HCT116 (cell line): ENCODE measurements at regions not wholly inside any gene's neighbourhood (a gene's known extent, or its start where the extent isn't known, plus 50 kb on each side); places are given as distances from the start of the nearest gene placed in this dataset.

Source experiments
- ATAC-seq: fragments of 200-7000 bp; cut with Tn5 transposase; 2 replicates; pipeline ENCODE4 v1.9.1; 2020; ENCODE audit warnings: mild to moderate bottlenecking, moderate library complexity
- BruUV-seq: library from RNA; stranded (reverse); fragments of 400-500 nt; replicated peaks from 2 replicates; lab custom pipeline; 2021; lab: Mats Ljungman, UMichigan
- CTCF ChIA-PET: fragments of 300-600 bp; sonication (Branson Sonifier 250); formaldehyde crosslinking; loops from one replicate; lab custom pipeline; 2021; ENCODE audit warnings: antibody characterized with exemption; lab: Charles Lee
- POLR2A ChIA-PET: fragments of 300-600, 350-600 bp; sonication (Branson Sonifier 250); formaldehyde crosslinking; loops from one replicate; lab custom pipeline; 2021; ENCODE audit warnings: antibody characterized with exemption; lab: Charles Lee
- RAD21 ChIA-PET, 2 experiments: fragments of 300-600 bp; sonication (Branson Sonifier 250); formaldehyde crosslinking; loops; one replicate each; lab custom pipeline; 2023; ENCODE audit warnings: low total read pairs in 2 of 2; ENCODE audit not compliant: uncharacterized antibody in 2 of 2, unreplicated experiment in 2 of 2, low non-redundant PET in 1 of 2; lab: Charles Lee
- DNase-seq: peaks from one replicate; pipeline ENCODE4 v3.0.0-alpha.2; 2010; ENCODE audit warnings: low read depth, low spot score
- H2AFZ ChIP-seq: fragments of 200-600 bp; shearing (Covaris generic), sonication (generic); 2 replicates; pipeline ENCODE4 v1.6.1; 2017; ENCODE audit warnings: low read depth, mixed run types, mixed read lengths, antibody characterized with exemption, low read length; ENCODE audit not compliant: poor library complexity, severe bottlenecking
- H3K27ac ChIP-seq: 2 replicates; pipeline ENCODE4 v1.5.1; 2012; ENCODE audit warnings: low read depth, low read length
- H3K27me3 ChIP-seq: fragments of 200-600 bp; sonication (generic); 2 replicates; pipeline ENCODE4 v1.6.1; 2016; ENCODE audit warnings: mixed run types, low read length, mixed read lengths; ENCODE audit not compliant: insufficient read depth
- H3K36me3 ChIP-seq, 2 experiments: fragments of 200-500 bp in 1 of 2; fragments of 200-600 bp in 1 of 2; sonication (Bioruptor generic) in 1 of 2; sonication (generic) in 1 of 2; 2 replicates each; pipeline versions ENCODE4 v1.5.1 to v1.6.1; 2014 to 2016; ENCODE audit warnings: low read length in 2 of 2, inconsistent platforms in 1 of 2, mixed read lengths in 1 of 2, mixed run types in 1 of 2; ENCODE audit not compliant: insufficient read depth in 2 of 2, control insufficient read depth in 1 of 2
- H3K4me1 ChIP-seq, 2 experiments: fragments of 200-600 bp in 1 of 2; sonication (generic) in 1 of 2; 2 replicates each; pipeline versions ENCODE4 v1.5.1 to v1.6.1; 2012 to 2017; ENCODE audit warnings: low read length in 2 of 2, inconsistent platforms in 1 of 2, mild to moderate bottlenecking in 1 of 2, mixed read lengths in 1 of 2, mixed run types in 1 of 2, moderate library complexity in 1 of 2; ENCODE audit not compliant: insufficient read depth in 2 of 2, control insufficient read depth in 1 of 2
- H3K4me2 ChIP-seq: fragments of 200-600 bp; sonication (generic); 2 replicates; pipeline ENCODE4 v1.6.1; 2017; ENCODE audit warnings: mixed run types, low read length, mixed read lengths
- H3K4me3 ChIP-seq, 2 experiments: fragments of 200-600 bp in 1 of 2; sonication (generic) in 1 of 2; replicated peaks in 1 of 2; 2 replicates each; pipeline ENCODE4 v1.5.1; 2011 to 2016; ENCODE audit warnings: low read length in 2 of 2, control low read depth in 1 of 2, low read depth in 1 of 2, mild to moderate bottlenecking in 1 of 2, mixed read lengths in 1 of 2, mixed run types in 1 of 2
- H3K79me2 ChIP-seq: fragments of 200-600 bp; sonication (generic); 2 replicates; pipeline ENCODE4 v1.6.1; 2017; ENCODE audit warnings: mild to moderate bottlenecking, mixed run types, low read length, moderate library complexity, mixed read lengths; ENCODE audit not compliant: insufficient read depth
- H3K9ac ChIP-seq: fragments of 200-600 bp; sonication (generic); 2 replicates; pipeline ENCODE4 v1.6.1; 2016; ENCODE audit warnings: low read length, mixed read lengths
- H3K9me2 ChIP-seq: fragments of 200-600 bp; sonication (generic), shearing (Covaris generic); 2 replicates; pipeline ENCODE4 v1.6.1; 2017; ENCODE audit warnings: mixed run types, mild to moderate bottlenecking, moderate library complexity; ENCODE audit not compliant: insufficient read depth
- H3K9me3 ChIP-seq, 2 experiments: fragments of 200-500 bp in 1 of 2; fragments of 200-600 bp in 1 of 2; sonication (Bioruptor generic) in 1 of 2; sonication (generic) in 1 of 2; 2 replicates each; pipeline ENCODE4 v1.6.1; 2014 to 2017; ENCODE audit warnings: low read length in 2 of 2, mixed read lengths in 2 of 2, inconsistent platforms in 1 of 2, low read depth in 1 of 2, mild to moderate bottlenecking in 1 of 2, mixed run types in 1 of 2, moderate library complexity in 1 of 2; ENCODE audit not compliant: control insufficient read depth in 1 of 2, insufficient read depth in 1 of 2
- H4K20me1 ChIP-seq: fragments of 200-600 bp; sonication (generic), shearing (Covaris generic); 2 replicates; pipeline ENCODE4 v1.6.1; 2017; ENCODE audit warnings: mixed run types, mild to moderate bottlenecking, moderate library complexity; ENCODE audit not compliant: insufficient read depth
- ATF3 ChIP-seq: IDR thresholded peaks from 2 replicates; pipeline ENCODE4 v1.6.1; 2012
- CBX3 ChIP-seq: IDR thresholded peaks from 2 replicates; pipeline ENCODE4 v1.6.1; 2012; ENCODE audit warnings: low read depth
- EZH2phosphoT487 ChIP-seq: fragments of 200-600 bp; IDR thresholded peaks from 2 replicates; pipeline ENCODE4 v1.6.1; 2018; ENCODE audit warnings: antibody characterized with exemption, borderline replicate concordance
- FOSL1 ChIP-seq: IDR thresholded peaks from 2 replicates; pipeline ENCODE4 v1.6.1; 2012; ENCODE audit warnings: low read depth
- POLR2A ChIP-seq: IDR thresholded peaks from 2 replicates; pipeline ENCODE4 v1.7.0; 2011; ENCODE audit warnings: borderline replicate concordance; ENCODE audit not compliant: insufficient read depth, insufficient read length; ENCODE audit errors: extremely low read depth
- RAD21 ChIP-seq: IDR thresholded peaks from 2 replicates; pipeline ENCODE4 v1.6.1; 2012; ENCODE audit warnings: low read depth, mild to moderate bottlenecking
- SIN3A ChIP-seq: IDR thresholded peaks from 2 replicates; pipeline ENCODE4 v1.6.1; 2012; ENCODE audit warnings: low read depth
- TCF7L2 ChIP-seq: IDR thresholded peaks from 2 replicates; pipeline ENCODE4 v1.7.0; 2011; ENCODE audit warnings: borderline replicate concordance, inconsistent platforms; ENCODE audit not compliant: insufficient read depth, insufficient read length; ENCODE audit errors: extremely low read depth
- ZNF274 ChIP-seq: fragments of 200-500 bp; sonication (Bioruptor generic); IDR thresholded peaks from 2 replicates; pipeline ENCODE4 v1.6.1; 2014; ENCODE audit warnings: mild to moderate bottlenecking, low read depth, low read length, inconsistent platforms
- intact Hi-C: fragments of 100-400 bp; cut with micrococcal nuclease; formaldehyde crosslinking; loops from 2 replicates; pipeline ENCODE4 v1.10.0; 2022
- TF ChIP-seq, protein P1 (sequence below), 3 experiments: fragments of 200-600 bp in 1 of 3; sonication (generic) in 1 of 3; IDR thresholded peaks in 2 of 3; conservative IDR thresholded peaks in 1 of 3; 2 replicates each; pipeline ENCODE4 v1.5.1; 2012 to 2017; ENCODE audit warnings: low read depth in 2 of 3, low read length in 2 of 3, antibody characterized with exemption in 1 of 3, borderline replicate concordance in 1 of 3, control low read depth in 1 of 3, mild to moderate bottlenecking in 1 of 3, mixed read lengths in 1 of 3, mixed run types in 1 of 3, moderate library complexity in 1 of 3; ENCODE audit not compliant: insufficient read depth in 1 of 3
- TF ChIP-seq, protein P2 (sequence below): IDR thresholded peaks from 2 replicates; pipeline ENCODE4 v1.6.1; 2012
- TF ChIP-seq, protein P3 (sequence below): IDR thresholded peaks from 2 replicates; pipeline ENCODE4 v1.6.1; 2012; ENCODE audit warnings: low read depth

DNA sequence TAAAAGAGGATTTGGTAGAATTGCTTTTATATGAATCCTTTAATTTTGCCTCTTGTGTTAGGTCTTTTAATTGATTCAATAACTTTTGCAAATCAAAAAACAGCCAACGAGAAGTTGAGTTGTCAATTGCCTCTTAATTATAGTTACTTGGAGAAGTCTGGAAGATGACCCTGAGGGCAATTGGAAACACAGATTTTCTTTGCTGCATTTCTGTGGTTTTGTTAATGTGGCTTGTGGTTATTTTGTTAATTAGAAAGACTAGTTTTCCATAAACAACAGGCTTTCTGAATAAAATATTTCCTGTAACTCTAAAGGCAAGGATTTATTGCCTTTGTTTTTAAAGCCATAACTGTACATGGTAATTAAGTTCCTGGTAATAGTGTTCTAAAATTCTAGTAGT, 513.0 kb downstream of the EPHA7 start:
- BruUV-seq: no TSS peak
- Histone ChIP-seq H3K9ac (no peak overlapping the region), H3K9me3 (peaks cover 0 to 5% of the 10 kb centered on the region in 2 experiments; a peak in 2 of 4 replicates), H2AFZ (no peak overlapping the region), H3K4me1 (no peaks in the 10 kb centered on the region), H3K4me3 (no peak overlapping the region)
- ChIA-PET POLR2A (no interaction called here), RAD21 (no interaction called here), CTCF (no interaction called here)
- DNase-seq: no peak
- TF ChIP-seq POLR2A: no peak
- TF ChIP-seq TCF7L2: no peak
- TF ChIP-seq, all 23 proteins: peak for 0
- Histone ChIP-seq H3K27ac (no peak overlapping the region), H4K20me1 (no peaks in the 10 kb centered on the region), H3K9me2 (no peaks in the 10 kb centered on the region), H3K79me2 (no peaks in the 10 kb centered on the region), H3K4me2 (no peak overlapping the region), H3K27me3 (no peaks in the 10 kb centered on the region), H3K36me3 (no peaks in the 10 kb centered on the region)
- intact Hi-C loops: no loop called here
- no peak for ATAC-seq

GRCh38 chr6:92893741-92894140, 525.6 kb downstream of the EPHA7 start:
- H2AFZ ChIP-seq: no peak overlapping the region
- ChIA-PET RAD21 (no interaction called here), POLR2A (no interaction called here), CTCF (no interaction called here)
- H4K20me1 ChIP-seq: no peaks in the 10 kb centered on the region
- no peaks in the 10 kb centered on the region for H3K27me3 ChIP-seq
- DNase-seq (no peak), ATAC-seq (no peak)
- H3K4me3 ChIP-seq: no peak overlapping the region
- peaks cover 20 to 28% of the 10 kb centered on the region in 2 experiments for H3K9me3 ChIP-seq
- intact Hi-C loops: no loop called here
- H3K4me2 ChIP-seq: no peak overlapping the region
- H3K9ac ChIP-seq: no peak overlapping the region
- H3K36me3 ChIP-seq: no peaks in the 10 kb centered on the region
- H3K27ac ChIP-seq: no peak overlapping the region
- no peaks in the 10 kb centered on the region for H3K4me1 ChIP-seq
- no TSS peak for BruUV-seq
- no peaks in the 10 kb centered on the region for H3K79me2 ChIP-seq
- H3K9me2 ChIP-seq: no peaks in the 10 kb centered on the region
- no peak for TF ChIP-seq SIN3A
- TF ChIP-seq FOSL1: no peak
- TF ChIP-seq, protein P1, sequence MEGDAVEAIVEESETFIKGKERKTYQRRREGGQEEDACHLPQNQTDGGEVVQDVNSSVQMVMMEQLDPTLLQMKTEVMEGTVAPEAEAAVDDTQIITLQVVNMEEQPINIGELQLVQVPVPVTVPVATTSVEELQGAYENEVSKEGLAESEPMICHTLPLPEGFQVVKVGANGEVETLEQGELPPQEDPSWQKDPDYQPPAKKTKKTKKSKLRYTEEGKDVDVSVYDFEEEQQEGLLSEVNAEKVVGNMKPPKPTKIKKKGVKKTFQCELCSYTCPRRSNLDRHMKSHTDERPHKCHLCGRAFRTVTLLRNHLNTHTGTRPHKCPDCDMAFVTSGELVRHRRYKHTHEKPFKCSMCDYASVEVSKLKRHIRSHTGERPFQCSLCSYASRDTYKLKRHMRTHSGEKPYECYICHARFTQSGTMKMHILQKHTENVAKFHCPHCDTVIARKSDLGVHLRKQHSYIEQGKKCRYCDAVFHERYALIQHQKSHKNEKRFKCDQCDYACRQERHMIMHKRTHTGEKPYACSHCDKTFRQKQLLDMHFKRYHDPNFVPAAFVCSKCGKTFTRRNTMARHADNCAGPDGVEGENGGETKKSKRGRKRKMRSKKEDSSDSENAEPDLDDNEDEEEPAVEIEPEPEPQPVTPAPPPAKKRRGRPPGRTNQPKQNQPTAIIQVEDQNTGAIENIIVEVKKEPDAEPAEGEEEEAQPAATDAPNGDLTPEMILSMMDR (IDR thresholded peaks at IDR 0.05 in 2 of 3, conservative IDR thresholded peaks at IDR 0.05 in 1 of 3; ENCODE audit: borderline replicate concordance in 1 of 3, insufficient read depth in 1 of 3, low read depth in 2 of 3, low read length in 2 of 3): no peak
- no peak for TF ChIP-seq RAD21
- no peak for TF ChIP-seq TCF7L2
- TF ChIP-seq ZNF274: no peak
- no peak for TF ChIP-seq POLR2A
- TF ChIP-seq, protein P2, sequence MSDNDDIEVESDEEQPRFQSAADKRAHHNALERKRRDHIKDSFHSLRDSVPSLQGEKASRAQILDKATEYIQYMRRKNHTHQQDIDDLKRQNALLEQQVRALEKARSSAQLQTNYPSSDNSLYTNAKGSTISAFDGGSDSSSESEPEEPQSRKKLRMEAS: no peak
- TF ChIP-seq EZH2phosphoT487: no peak
- no peak for TF ChIP-seq CBX3
- TF ChIP-seq, protein P3, sequence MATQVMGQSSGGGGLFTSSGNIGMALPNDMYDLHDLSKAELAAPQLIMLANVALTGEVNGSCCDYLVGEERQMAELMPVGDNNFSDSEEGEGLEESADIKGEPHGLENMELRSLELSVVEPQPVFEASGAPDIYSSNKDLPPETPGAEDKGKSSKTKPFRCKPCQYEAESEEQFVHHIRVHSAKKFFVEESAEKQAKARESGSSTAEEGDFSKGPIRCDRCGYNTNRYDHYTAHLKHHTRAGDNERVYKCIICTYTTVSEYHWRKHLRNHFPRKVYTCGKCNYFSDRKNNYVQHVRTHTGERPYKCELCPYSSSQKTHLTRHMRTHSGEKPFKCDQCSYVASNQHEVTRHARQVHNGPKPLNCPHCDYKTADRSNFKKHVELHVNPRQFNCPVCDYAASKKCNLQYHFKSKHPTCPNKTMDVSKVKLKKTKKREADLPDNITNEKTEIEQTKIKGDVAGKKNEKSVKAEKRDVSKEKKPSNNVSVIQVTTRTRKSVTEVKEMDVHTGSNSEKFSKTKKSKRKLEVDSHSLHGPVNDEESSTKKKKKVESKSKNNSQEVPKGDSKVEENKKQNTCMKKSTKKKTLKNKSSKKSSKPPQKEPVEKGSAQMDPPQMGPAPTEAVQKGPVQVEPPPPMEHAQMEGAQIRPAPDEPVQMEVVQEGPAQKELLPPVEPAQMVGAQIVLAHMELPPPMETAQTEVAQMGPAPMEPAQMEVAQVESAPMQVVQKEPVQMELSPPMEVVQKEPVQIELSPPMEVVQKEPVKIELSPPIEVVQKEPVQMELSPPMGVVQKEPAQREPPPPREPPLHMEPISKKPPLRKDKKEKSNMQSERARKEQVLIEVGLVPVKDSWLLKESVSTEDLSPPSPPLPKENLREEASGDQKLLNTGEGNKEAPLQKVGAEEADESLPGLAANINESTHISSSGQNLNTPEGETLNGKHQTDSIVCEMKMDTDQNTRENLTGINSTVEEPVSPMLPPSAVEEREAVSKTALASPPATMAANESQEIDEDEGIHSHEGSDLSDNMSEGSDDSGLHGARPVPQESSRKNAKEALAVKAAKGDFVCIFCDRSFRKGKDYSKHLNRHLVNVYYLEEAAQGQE: no peak
- no peak for TF ChIP-seq ATF3
